ENCODE measurements at regions not wholly inside any gene's neighbourhood (a gene's known extent, or its start where the extent isn't known, plus 50 kb on each side); places are given as distances from the start of the nearest gene placed in this dataset.

GRCh38 chr3:73883497-73883896, 258.8 kb upstream of the PDZRN3 start:
- H3K4me3 ChIP-seq = no peak overlapping the region
- H3K27ac ChIP-seq (ENCODE audit: low read depth in 1 of 2, low read length in 1 of 2) = no peak overlapping the region
- no peaks in the 10 kb centered on the region for H3K27me3 ChIP-seq (ENCODE audit: control insufficient read depth in 3 of 3, insufficient read depth in 3 of 3, low read length in 2 of 3)
- H3K36me3 ChIP-seq (ENCODE audit: control insufficient read depth in 4 of 4, insufficient read depth in 4 of 4, low read length in 4 of 4) = no peaks in the 10 kb centered on the region
- DNase-seq (no peak), ATAC-seq (ENCODE audit: insufficient read depth, low FRiP score) (no peak)
- peaks cover 0 to 3% (median 0%) of the 10 kb centered on the region in 5 donors for H3K4me1 ChIP-seq (ENCODE audit: control insufficient read depth in 5 of 5, insufficient read depth in 5 of 5, low read length in 5 of 5)
- TF ChIP-seq CTCF (IDR thresholded peaks at IDR 0.05; ENCODE audit: control extremely low read depth, extremely low read depth) = no peak
- no peaks in the 10 kb centered on the region for H3K9me3 ChIP-seq (ENCODE audit: control insufficient read depth in 4 of 4, insufficient read depth in 3 of 4, low read length in 3 of 4)
- no peak overlapping the region for H3K9ac ChIP-seq (ENCODE audit: insufficient read depth in 1 of 2, low read length in 2 of 2)

GRCh38 chr3:73874606-73875369, 250.0 kb upstream of the PDZRN3 start:
- Histone ChIP-seq H3K9ac (ENCODE audit: insufficient read depth in 1 of 2, low read length in 2 of 2) (no peak overlapping the region), H3K4me3 (no peak overlapping the region), H3K27ac (ENCODE audit: low read depth in 1 of 2, low read length in 1 of 2) (no peak overlapping the region), H3K27me3 (ENCODE audit: control insufficient read depth in 3 of 3, insufficient read depth in 3 of 3, low read length in 2 of 3) (no peaks in the 10 kb centered on the region), H3K4me1 (ENCODE audit: control insufficient read depth in 5 of 5, insufficient read depth in 5 of 5, low read length in 5 of 5) (peaks cover 0 to 3% (median 0%) of the 10 kb centered on the region in 5 donors), H3K9me3 (ENCODE audit: control insufficient read depth in 4 of 4, insufficient read depth in 3 of 4, low read length in 3 of 4) (peaks cover 0 to 3% (median 0%) of the 10 kb centered on the region in 4 donors), H3K36me3 (ENCODE audit: control insufficient read depth in 4 of 4, insufficient read depth in 4 of 4, low read length in 4 of 4) (no peaks in the 10 kb centered on the region)
- ATAC-seq (ENCODE audit: insufficient read depth, low FRiP score) (no peak), DNase-seq (no peak)
- no peak for TF ChIP-seq CTCF (IDR thresholded peaks at IDR 0.05; ENCODE audit: control extremely low read depth, extremely low read depth)
- WGBS, 2 donors = 61 to 67% methylated on average over 4 of the region's 4 CpGs

GRCh38 chr3:73874161-73874560, 249.4 kb upstream of the PDZRN3 start:
- DNase-seq (no peak), ATAC-seq (ENCODE audit: insufficient read depth, low FRiP score) (no peak)
- Histone ChIP-seq H3K4me3 (no peak overlapping the region), H3K27me3 (ENCODE audit: control insufficient read depth in 3 of 3, insufficient read depth in 3 of 3, low read length in 2 of 3) (no peaks in the 10 kb centered on the region), H3K36me3 (ENCODE audit: control insufficient read depth in 4 of 4, insufficient read depth in 4 of 4, low read length in 4 of 4) (no peaks in the 10 kb centered on the region), H3K4me1 (ENCODE audit: control insufficient read depth in 5 of 5, insufficient read depth in 5 of 5, low read length in 5 of 5) (peaks cover 0 to 3% (median 0%) of the 10 kb centered on the region in 5 donors), H3K9ac (ENCODE audit: insufficient read depth in 1 of 2, low read length in 2 of 2) (no peak overlapping the region), H3K9me3 (ENCODE audit: control insufficient read depth in 4 of 4, insufficient read depth in 3 of 4, low read length in 3 of 4) (peaks cover 0 to 3% (median 0%) of the 10 kb centered on the region in 4 donors), H3K27ac (ENCODE audit: low read depth in 1 of 2, low read length in 1 of 2) (no peak overlapping the region)
- TF ChIP-seq CTCF (IDR thresholded peaks at IDR 0.05; ENCODE audit: control extremely low read depth, extremely low read depth) = no peak
- 63 to 81% methylated on average over 4 of the region's 4 CpGs for WGBS, 2 donors

Data from lung (tissue), 11 donors.